HUES48 (cell line): ENCODE measurements at regions not wholly inside any gene's neighbourhood (a gene's known extent, or its start where the extent isn't known, plus 50 kb on each side); places are given as distances from the start of the nearest gene placed in this dataset.
"Not testable (repeated sequence)": the region's sequence is repeated elsewhere in the genome, so short reads cannot be mapped to it uniquely, and the experiment has no call there.

Experiments
- H3K27ac ChIP-seq: one replicate; pipeline ENCODE4 v1.7.0; 2013; ENCODE audit warnings: low read depth, low read length, inconsistent platforms
- H3K27me3 ChIP-seq: 2 replicates; pipeline ENCODE4 v1.6.1; 2013; ENCODE audit warnings: mild to moderate bottlenecking, low read length; ENCODE audit not compliant: control insufficient read depth, insufficient read depth
- H3K36me3 ChIP-seq: 2 replicates; pipeline ENCODE4 v1.6.1; 2013; ENCODE audit warnings: low read length; ENCODE audit not compliant: control insufficient read depth, insufficient read depth
- H3K4me1 ChIP-seq: 2 replicates; pipeline ENCODE4 v1.6.1; 2013; ENCODE audit warnings: mild to moderate bottlenecking, low read length; ENCODE audit not compliant: control insufficient read depth, insufficient read depth
- H3K4me3 ChIP-seq: 2 replicates; pipeline ENCODE4 v1.5.1; 2013; ENCODE audit warnings: mild to moderate bottlenecking, low read depth, low read length
- H3K9ac ChIP-seq: 2 replicates; pipeline ENCODE4 v1.6.1; 2013; ENCODE audit warnings: mild to moderate bottlenecking, low read depth, low read length, moderate library complexity
- H3K9me3 ChIP-seq: 2 replicates; pipeline ENCODE4 v1.6.1; 2013; ENCODE audit warnings: low read length; ENCODE audit not compliant: control insufficient read depth, insufficient read depth

DNA sequence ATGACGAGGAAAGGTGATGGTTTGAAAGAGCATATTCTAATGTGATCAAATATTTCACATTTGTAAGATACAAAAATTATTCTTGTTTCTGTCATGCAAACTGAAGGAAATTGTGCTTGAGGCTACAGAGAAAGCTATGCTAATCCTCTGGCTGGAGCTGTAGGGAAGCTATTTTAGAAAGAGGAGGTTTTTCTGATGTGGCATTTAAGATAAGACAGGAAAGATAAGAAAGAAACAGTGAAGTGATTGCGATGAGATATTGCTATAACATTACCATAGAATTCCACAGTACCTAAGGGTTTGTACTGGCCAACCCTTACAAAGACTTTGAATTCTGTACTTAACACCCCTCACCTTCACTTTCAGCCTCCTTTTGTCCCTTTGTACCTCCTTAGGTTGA is 205.2 kb upstream of the LMCD1 start:
- no peaks in the 10 kb centered on the region for H3K36me3 ChIP-seq
- H3K4me1 ChIP-seq, result 0 out of 2 replicates have a peak, but pooled peaks cover 4% of the 10 kb centered on the region
- H3K4me3 ChIP-seq, result no peak overlapping the region
- no peaks in the 10 kb centered on the region for H3K27me3 ChIP-seq
- H3K9me3 ChIP-seq, result no peaks in the 10 kb centered on the region
- H3K9ac ChIP-seq, result no peak overlapping the region
- no peak overlapping the region for H3K27ac ChIP-seq

GRCh38 chr3:8298021-8298954 is 203.3 kb upstream of the LMCD1 start:
- Histone ChIP-seq H3K4me1 (0 out of 2 replicates have a peak, but pooled peaks cover 4% of the 10 kb centered on the region), H3K9ac (no peak overlapping the region), H3K36me3 (no peaks in the 10 kb centered on the region), H3K4me3 (no peak overlapping the region), H3K9me3 (no peaks in the 10 kb centered on the region), H3K27me3 (no peaks in the 10 kb centered on the region), H3K27ac (no peak overlapping the region)

DNA sequence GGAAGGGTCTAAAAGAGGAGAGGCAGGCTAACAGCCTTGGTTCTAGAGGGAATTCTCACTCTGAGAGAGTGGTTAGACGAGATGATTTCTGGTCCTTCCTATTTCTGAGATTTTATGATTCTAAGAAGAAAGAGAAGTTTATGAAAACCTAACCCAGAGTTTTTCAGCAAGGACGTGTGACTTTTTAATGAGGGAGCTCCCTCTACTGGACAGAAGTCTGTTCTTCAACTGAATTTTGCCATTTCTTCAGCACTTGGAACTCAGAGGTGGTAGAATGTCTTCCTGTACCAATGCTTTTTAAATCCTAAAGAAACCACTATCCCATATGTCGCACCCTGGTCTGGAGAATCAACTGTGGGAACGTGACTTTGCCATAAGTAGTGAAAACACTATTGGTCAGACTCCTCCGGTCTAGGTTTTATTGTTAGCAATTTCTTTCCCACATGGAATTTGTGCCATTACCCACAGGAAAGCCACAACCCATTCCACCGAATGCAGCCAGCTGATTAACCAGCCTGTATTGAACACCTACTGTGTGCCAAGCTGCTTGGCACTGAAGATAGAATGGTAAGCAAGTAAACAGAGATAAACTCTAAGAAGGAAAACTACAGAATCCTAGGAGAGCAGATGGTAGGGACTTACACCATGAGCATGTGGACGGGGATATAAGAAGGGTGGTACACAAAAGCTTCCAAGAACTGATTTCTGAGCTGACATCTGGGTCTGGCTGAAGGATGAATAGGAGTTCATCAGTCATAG is 199.5 kb upstream of the LMCD1 start:
- no peaks in the 10 kb centered on the region for H3K27me3 ChIP-seq
- H3K4me1 ChIP-seq, result peaks cover 3% of the 10 kb centered on the region; the same call in 1 of the 2 replicates
- H3K4me3 ChIP-seq, result no peak overlapping the region
- H3K9me3 ChIP-seq, result no peaks in the 10 kb centered on the region
- no peak overlapping the region for H3K9ac ChIP-seq
- no peak overlapping the region for H3K27ac ChIP-seq
- no peaks in the 10 kb centered on the region for H3K36me3 ChIP-seq

DNA sequence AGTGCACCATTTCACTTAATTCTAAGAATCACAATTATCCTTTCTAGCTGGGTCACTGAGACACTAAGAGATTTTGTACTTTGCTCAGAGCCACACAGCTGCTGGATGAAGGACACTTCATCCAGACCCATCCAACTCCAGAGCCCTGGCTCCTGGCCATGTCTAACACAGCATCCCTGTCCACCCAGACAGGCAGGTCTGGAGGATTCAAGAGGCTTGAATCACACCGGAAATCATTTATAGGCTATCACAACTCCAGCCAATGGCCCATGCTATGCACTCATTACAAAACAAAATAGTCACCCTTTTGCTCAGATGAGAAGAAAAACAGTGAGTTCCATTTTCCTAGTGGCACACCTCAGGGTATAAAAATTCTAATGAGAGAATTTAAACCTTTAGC is 198.2 kb upstream of the LMCD1 start:
- no peak overlapping the region for H3K9ac ChIP-seq
- H3K27ac ChIP-seq, result no peak overlapping the region
- no peaks in the 10 kb centered on the region for H3K36me3 ChIP-seq
- H3K4me1 ChIP-seq, result peaks cover 3% of the 10 kb centered on the region; the same call in 1 of the 2 replicates
- H3K9me3 ChIP-seq, result peaks cover 4% of the 10 kb centered on the region; the same call in 1 of the 2 replicates
- no peaks in the 10 kb centered on the region for H3K27me3 ChIP-seq
- no peak overlapping the region for H3K4me3 ChIP-seq

GRCh38 chr3:8305371-8305770 is 196.3 kb upstream of the LMCD1 start:
- no peak overlapping the region for H3K4me3 ChIP-seq
- no peak overlapping the region for H3K9ac ChIP-seq
- H3K9me3 ChIP-seq, result peaks cover 10% of the 10 kb centered on the region
- H3K27me3 ChIP-seq, result no peaks in the 10 kb centered on the region
- no peaks in the 10 kb centered on the region for H3K36me3 ChIP-seq
- H3K4me1 ChIP-seq, result peaks cover 3% of the 10 kb centered on the region; the same call in 1 of the 2 replicates
- H3K27ac ChIP-seq, result no peak overlapping the region

- no peaks in the 10 kb centered on the region for H3K27me3 ChIP-seq
- no peak overlapping the region for H3K27ac ChIP-seq
- no peaks in the 10 kb centered on the region for H3K36me3 ChIP-seq
- no peak overlapping the region for H3K4me3 ChIP-seq
- H3K4me1 ChIP-seq, result peaks cover 3% of the 10 kb centered on the region; the same call in 1 of the 2 replicates
- peaks cover 10% of the 10 kb centered on the region for H3K9me3 ChIP-seq
- no peak overlapping the region for H3K9ac ChIP-seq
Measured at GRCh38 chr3:8307545-8308110, 194.0 kb upstream of the LMCD1 start.

GRCh38 chr3:8311321-8311720 is 190.3 kb upstream of the LMCD1 start:
- Histone ChIP-seq H3K27me3 (no peaks in the 10 kb centered on the region), H3K36me3 (no peaks in the 10 kb centered on the region), H3K4me3 (no peak overlapping the region), H3K27ac (no peak overlapping the region), H3K9me3 (peaks cover 10% of the 10 kb centered on the region), H3K9ac (no peak overlapping the region), H3K4me1 (peaks cover 3% of the 10 kb centered on the region; the same call in 1 of the 2 replicates)

- Histone ChIP-seq H3K36me3 (no peaks in the 10 kb centered on the region), H3K27ac (no peak overlapping the region), H3K9ac (no peak overlapping the region)
Measured at GRCh38 chr3:8312685-8313084, 188.9 kb upstream of the LMCD1 start.

DNA sequence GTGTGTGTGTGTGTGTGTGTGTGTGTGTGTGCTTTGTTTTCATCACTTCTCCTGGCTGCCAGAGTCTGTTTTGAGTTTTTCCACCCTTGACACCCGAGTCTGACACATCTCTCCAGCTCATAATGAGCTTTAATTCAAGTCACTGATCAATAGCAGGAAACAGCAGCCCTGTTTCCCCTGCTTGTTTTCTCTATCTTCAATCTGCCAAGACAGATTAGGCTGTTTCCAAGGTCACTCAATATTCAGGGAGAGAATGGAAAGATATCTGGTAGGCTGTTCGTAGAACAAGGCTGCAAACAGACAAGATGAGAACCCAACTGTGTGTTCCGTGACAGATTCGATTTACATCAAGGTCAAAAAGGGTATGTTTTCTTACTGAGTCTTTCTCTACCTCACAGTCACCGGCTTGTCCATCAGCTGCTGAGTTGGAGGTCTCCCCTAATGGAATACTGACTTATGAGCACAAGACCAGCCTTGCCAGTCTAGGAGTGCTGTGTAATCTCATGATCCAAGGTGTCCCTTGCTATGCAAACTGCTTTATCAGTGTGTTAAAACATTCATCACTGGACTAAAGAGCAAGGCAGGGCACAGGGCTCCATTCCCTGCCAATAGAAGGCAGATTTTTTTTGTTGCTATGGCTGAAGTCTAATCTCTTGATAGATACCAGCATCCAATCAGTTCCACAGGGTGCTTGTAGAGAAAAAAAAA is 187.9 kb upstream of the LMCD1 start:
- H3K9ac ChIP-seq, result no peak overlapping the region
- peaks cover 19% of the 10 kb centered on the region for H3K4me1 ChIP-seq
- no peaks in the 10 kb centered on the region for H3K36me3 ChIP-seq
- H3K9me3 ChIP-seq, result peaks cover 3% of the 10 kb centered on the region; the same call in 1 of the 2 replicates
- no peak overlapping the region for H3K27ac ChIP-seq
- H3K4me3 ChIP-seq, result no peak overlapping the region
- no peaks in the 10 kb centered on the region for H3K27me3 ChIP-seq

More at GRCh38 chr3:8312685-8313084, 188.9 kb upstream of the LMCD1 start:
- Histone ChIP-seq H3K27me3 (no peaks in the 10 kb centered on the region), H3K9me3 (peaks cover 10% of the 10 kb centered on the region), H3K4me1 (peaks cover 12% of the 10 kb centered on the region), H3K4me3 (no peak overlapping the region)

DNA sequence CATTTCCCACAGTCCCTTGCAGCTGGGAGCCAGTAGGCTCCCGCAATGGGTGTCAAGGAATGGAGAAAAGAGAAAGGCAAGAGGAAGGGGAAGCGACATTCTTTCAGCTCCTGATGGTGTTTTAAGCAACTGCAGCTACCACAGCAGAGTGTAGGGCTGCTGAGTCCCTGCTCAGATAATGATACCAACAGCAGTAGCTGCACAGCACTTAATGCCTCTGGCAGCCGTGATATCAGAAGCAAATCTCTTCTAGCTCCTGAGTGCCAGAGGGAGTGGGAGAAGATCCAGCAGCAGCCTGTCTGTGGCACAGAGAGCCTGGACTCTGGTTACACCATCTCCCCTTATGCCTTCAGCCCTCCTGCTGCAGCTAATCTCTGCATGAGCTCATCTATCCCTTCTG is 186.1 kb upstream of the LMCD1 start:
- not testable (repeated sequence) for H3K27ac ChIP-seq, H3K9me3 ChIP-seq, H3K4me3 ChIP-seq, H3K9ac ChIP-seq, H3K27me3 ChIP-seq, H3K36me3 ChIP-seq
- peaks cover 24% of the 10 kb centered on the region for H3K4me1 ChIP-seq
